ENCODE measurements at regions not wholly inside any gene's neighbourhood (a gene's known extent, or its start where the extent isn't known, plus 50 kb on each side); places are given as distances from the start of the nearest gene placed in this dataset.
A peak's percentile ranks its signal among the peaks of the same experiment; 100 is the strongest.

DNA sequence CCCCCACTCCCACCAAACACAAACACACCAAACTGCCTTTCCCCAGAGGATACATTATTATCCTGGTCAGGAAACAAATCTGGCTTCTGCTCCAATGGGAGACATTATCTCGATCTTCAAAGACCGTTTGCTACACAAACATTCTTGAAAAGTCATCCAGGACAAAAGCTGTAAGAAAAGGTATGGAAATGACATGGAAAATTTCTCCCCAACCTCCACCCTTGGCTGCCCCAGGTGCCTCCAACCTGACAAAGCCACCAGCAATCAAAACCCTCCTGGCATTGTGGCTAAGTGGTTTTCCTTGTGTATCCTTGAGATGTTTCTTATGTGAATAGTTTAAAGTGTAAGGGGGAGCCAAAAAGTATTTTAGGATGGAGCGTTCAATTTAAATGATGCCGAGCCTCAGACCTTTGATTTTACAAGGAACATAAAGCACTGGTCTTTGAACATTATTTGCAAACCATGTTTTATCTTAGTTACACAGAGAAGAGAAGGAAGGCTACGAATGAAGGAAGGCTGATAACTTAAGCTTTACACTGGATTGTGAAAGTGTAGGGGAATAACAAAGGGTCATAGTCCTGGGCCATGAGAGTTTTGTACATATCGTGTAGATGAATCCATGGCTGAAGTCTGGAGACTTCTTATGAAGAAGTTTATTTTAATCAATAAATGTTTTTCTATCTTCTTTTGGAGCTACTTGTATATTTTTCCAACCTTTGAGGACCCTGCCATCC is 418.9 kb upstream of the TMTC1 start:
- Histone ChIP-seq H3K9me3 (no peaks in the 10 kb centered on the region), H3K4me3 (ENCODE audit: low read depth, low read length) (no peak overlapping the region), H3K4me1 (peaks cover 4% of the 10 kb centered on the region), H3K27me3 (no peaks in the 10 kb centered on the region), H3K36me3 (no peaks in the 10 kb centered on the region)
- no peak for DNase-seq
- TF ChIP-seq, protein P1, sequence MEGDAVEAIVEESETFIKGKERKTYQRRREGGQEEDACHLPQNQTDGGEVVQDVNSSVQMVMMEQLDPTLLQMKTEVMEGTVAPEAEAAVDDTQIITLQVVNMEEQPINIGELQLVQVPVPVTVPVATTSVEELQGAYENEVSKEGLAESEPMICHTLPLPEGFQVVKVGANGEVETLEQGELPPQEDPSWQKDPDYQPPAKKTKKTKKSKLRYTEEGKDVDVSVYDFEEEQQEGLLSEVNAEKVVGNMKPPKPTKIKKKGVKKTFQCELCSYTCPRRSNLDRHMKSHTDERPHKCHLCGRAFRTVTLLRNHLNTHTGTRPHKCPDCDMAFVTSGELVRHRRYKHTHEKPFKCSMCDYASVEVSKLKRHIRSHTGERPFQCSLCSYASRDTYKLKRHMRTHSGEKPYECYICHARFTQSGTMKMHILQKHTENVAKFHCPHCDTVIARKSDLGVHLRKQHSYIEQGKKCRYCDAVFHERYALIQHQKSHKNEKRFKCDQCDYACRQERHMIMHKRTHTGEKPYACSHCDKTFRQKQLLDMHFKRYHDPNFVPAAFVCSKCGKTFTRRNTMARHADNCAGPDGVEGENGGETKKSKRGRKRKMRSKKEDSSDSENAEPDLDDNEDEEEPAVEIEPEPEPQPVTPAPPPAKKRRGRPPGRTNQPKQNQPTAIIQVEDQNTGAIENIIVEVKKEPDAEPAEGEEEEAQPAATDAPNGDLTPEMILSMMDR (IDR thresholded peaks at IDR 0.05; ENCODE audit: low read depth, low read length): no peak

DNA sequence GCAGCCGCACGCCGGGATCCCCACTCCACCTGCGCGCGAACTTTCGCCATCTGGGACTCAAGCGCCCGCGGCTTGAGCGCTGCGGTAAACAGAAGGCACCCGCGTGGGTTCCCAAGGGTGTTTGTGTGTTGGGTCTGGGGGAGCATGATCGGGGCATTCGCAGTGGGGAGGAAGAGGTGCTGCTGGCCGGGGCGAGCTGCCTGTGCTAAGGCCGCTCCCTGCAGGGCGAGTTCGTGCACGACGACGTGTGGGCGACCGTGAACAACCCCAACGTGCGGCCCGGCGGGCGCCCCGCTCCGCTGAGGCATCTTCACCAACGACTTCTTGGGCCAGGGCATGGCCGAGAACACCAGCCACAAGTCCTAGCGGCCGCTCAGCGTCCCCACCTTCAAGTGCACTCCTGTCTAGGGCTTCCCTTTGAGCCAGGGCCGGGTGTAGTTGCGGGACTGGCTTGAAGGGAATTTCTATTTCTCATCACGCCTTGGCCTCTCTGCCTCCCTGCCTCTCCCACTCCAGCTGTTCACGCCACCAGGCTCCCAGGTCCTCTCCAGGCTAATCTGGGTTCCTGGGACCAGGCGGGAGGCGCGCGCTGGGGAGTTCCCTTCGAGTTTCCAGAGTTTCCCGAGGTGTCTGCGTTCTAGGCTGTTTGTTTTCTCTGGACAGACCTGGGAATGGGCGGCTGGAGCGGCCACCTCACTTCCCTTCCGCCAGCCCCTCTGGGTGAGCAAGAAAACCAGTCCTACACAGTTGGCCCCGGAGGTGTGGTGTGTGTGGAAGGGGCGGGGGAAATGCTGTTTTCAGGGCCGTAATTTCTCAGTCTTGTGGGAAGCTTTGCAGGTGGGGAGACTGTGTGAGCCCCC is 417.8 kb upstream of the TMTC1 start:
- no peaks in the 10 kb centered on the region for H3K27me3 ChIP-seq
- no peaks in the 10 kb centered on the region for H3K36me3 ChIP-seq
- peak; percentile 8 for DNase-seq
- TF ChIP-seq, protein P1 (IDR thresholded peaks at IDR 0.05; ENCODE audit: low read depth, low read length): no peak
- H3K4me3 ChIP-seq (ENCODE audit: low read depth, low read length): no peak overlapping the region
- H3K4me1 ChIP-seq: peaks cover 10% of the 10 kb centered on the region
- no peaks in the 10 kb centered on the region for H3K9me3 ChIP-seq

DNA sequence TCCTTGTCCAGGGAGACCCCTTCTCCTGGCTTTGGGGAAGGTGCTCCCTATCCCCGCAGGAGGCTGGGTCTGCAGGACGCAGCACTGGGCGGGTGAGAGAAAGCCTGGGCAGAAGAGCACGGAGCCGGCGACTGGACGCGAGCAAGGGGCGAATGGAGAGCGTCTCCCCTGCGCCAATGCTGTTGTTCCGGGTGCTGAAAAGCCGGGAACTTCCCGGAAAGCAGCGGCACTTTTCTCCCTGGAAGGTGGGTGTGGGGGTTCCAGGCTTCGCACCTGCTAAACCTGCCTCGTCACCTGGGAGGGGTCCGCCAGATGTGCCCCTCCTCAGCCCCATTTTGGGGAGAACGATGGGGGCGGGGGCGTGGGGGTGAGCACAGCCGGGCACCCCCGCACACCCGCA is 417.1 kb upstream of the TMTC1 start:
- Histone ChIP-seq H3K4me1 (peaks cover 15% of the 10 kb centered on the region), H3K27me3 (no peaks in the 10 kb centered on the region), H3K36me3 (no peaks in the 10 kb centered on the region), H3K9me3 (no peaks in the 10 kb centered on the region), H3K4me3 (ENCODE audit: low read depth, low read length) (no peak overlapping the region)
- no peak for DNase-seq
- TF ChIP-seq, protein P1 (IDR thresholded peaks at IDR 0.05; ENCODE audit: low read depth, low read length): no peak

DNA sequence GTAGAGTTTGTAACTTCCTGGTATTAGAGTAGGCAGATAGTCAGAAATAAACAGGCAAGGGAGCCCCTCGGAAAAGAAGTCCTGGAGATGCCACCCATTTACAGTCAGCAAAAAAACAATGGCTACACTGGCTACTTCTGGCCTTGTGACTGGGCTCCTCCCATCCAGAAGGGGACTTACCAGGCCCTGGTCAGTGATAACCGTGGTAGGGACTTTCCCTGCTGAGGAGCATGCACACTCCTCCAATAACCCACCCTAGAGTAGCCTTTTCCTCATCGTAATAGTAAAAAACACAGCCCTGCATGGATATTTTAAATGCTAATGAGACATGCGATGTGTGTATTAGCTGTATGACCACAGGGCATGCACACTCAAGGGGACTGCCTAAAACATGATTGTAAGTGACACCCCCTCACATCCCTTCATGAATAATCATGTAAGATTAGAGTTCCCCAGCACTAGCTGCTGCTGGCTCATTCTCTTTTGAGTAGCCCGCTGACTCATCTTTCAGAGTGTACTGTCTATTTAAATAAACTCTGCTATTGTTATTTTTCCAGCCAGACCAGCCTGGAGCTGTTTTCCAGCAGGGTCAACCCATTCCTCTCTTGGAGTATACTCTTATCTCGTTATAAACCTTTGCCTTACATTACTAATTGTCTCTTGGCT is 413.8 kb upstream of the TMTC1 start:
- TF ChIP-seq, protein P1 (IDR thresholded peaks at IDR 0.05; ENCODE audit: low read depth, low read length): no peak
- Histone ChIP-seq H3K4me1 (peaks cover 26% of the 10 kb centered on the region), H3K9me3 (no peaks in the 10 kb centered on the region), H3K36me3 (no peaks in the 10 kb centered on the region), H3K4me3 (ENCODE audit: low read depth, low read length) (no peak overlapping the region), H3K27me3 (no peaks in the 10 kb centered on the region)
- peak; percentile 26 for DNase-seq

DNA sequence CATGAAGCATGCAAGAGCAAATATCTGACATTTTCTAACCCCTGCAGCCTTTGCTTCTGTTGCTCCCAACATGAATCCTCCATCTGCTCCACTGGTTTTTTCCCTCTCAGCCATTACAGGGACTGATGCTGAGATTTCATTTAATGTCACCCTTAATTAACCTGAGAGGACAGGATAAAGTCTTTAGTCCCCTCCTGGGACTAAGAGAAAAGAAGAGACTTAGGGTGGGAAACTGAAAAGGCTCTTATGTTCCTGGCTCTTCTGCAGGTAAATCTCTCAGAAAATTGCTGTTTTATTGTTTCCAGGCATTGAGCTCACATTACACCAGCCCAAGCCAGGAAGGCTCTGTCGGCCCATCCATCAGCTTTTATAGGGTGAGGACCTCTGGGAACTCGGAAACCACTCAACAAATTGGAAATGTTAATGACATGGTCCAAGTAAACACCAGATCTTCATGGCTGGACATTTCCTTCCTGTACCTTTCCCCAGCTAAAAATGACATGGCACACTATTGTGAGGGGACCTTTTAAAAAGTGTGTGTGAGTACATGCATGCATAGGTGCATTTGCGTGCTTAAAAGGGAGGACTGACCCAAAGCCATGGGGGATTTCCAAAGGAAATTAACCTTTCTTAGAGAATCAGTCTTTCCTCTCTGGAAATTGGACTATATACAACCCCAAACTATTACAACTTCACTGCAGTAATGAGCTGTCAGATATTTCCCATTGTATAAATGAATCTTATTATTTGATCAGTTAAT is 408.1 kb upstream of the TMTC1 start:
- no peak overlapping the region for H3K4me3 ChIP-seq (ENCODE audit: low read depth, low read length)
- no peak for DNase-seq
- TF ChIP-seq, protein P1 (IDR thresholded peaks at IDR 0.05; ENCODE audit: low read depth, low read length): no peak
- H3K36me3 ChIP-seq: no peaks in the 10 kb centered on the region
- no peaks in the 10 kb centered on the region for H3K9me3 ChIP-seq
- no peaks in the 10 kb centered on the region for H3K27me3 ChIP-seq
- peaks cover 23% of the 10 kb centered on the region for H3K4me1 ChIP-seq

Data from BE2C (cell line).